H1 (cell line): ENCODE measurements at regions not wholly inside any gene's neighbourhood (a gene's known extent, or its start where the extent isn't known, plus 50 kb on each side); places are given as distances from the start of the nearest gene placed in this dataset.

Experiments used
- CTBP2 ChIP-seq: IDR thresholded peaks from 2 replicates; pipeline ENCODE4 v1.7.0; 2011; ENCODE audit warnings: borderline replicate concordance, mild to moderate bottlenecking, moderate library complexity, mixed read lengths, low read length; ENCODE audit not compliant: insufficient read depth, insufficient read length
- FOSL1 ChIP-seq: IDR thresholded peaks from 2 replicates; pipeline ENCODE4 v1.6.1; 2011; ENCODE audit warnings: mild to moderate bottlenecking, low read depth, low read length, moderate library complexity; ENCODE audit not compliant: insufficient read depth
- HDAC2 ChIP-seq, 2 experiments: fragments of 300-600 bp in 1 of 2; sonication (generic) in 1 of 2; IDR thresholded peaks; 2 replicates each; pipeline ENCODE4 v1.6.1; 2011 to 2012; ENCODE audit warnings: low read depth in 2 of 2, low read length in 2 of 2, mild to moderate bottlenecking in 2 of 2, moderate library complexity in 2 of 2, borderline replicate concordance in 1 of 2, inconsistent platforms in 1 of 2
- JUND ChIP-seq: IDR thresholded peaks from 2 replicates; pipeline ENCODE4 v1.6.1; 2011; ENCODE audit warnings: mild to moderate bottlenecking, improper control_type of control experiment, low read length
- POLR2AphosphoS5 ChIP-seq: IDR thresholded peaks from 2 replicates; pipeline ENCODE4 v1.6.1; 2011; ENCODE audit warnings: low read depth, low read length
- RBBP5 ChIP-seq: IDR thresholded peaks from 2 replicates; pipeline ENCODE4 v1.7.1; 2012; ENCODE audit warnings: low read depth, mild to moderate bottlenecking, inconsistent platforms, low read length, moderate library complexity, borderline replicate concordance
- RFX5 ChIP-seq: IDR thresholded peaks from 2 replicates; pipeline ENCODE4 v1.6.1; 2011; ENCODE audit warnings: low read depth, low read length, improper control_type of control experiment, borderline replicate concordance
- SP4 ChIP-seq: IDR thresholded peaks from 2 replicates; pipeline ENCODE4 v1.6.1; 2012; ENCODE audit warnings: low read length, inconsistent platforms
- TEAD4 ChIP-seq: IDR thresholded peaks from 2 replicates; pipeline ENCODE4 v1.6.1; 2012; ENCODE audit warnings: low read depth, low read length, inconsistent platforms, mixed read lengths
- YY1 ChIP-seq: IDR thresholded peaks from 2 replicates; pipeline ENCODE4 v1.6.1; 2011; ENCODE audit warnings: low read depth, mild to moderate bottlenecking, low read length
- TF ChIP-seq, protein P1 (sequence below): fragments of 300-600 bp; sonication (generic); IDR thresholded peaks from 2 replicates; pipeline ENCODE4 v1.7.1; 2012; ENCODE audit warnings: low read length, moderate library complexity, mild to moderate bottlenecking, inconsistent platforms; ENCODE audit not compliant: insufficient replicate concordance
- TF ChIP-seq, protein P2 (sequence below): IDR thresholded peaks from 2 replicates; pipeline ENCODE4 v1.6.1; 2011; ENCODE audit warnings: low read length, improper control_type of control experiment

DNA sequence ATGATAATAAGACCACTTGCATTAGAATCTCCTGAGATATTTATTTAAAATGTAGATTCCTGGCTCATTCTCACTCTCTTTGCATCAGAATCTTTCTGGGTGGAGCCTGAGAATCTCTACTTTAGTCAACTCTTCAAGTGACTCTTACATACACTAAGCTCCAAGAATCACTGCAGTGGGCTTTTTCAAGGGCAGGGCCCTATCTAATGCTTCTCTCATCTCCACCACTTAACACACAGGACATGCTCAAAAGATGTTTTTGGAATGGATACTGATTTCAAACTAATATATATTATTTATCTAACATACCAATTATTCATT is 68.9 kb upstream of the GAP43 start (continued):
- TF ChIP-seq, protein P1, sequence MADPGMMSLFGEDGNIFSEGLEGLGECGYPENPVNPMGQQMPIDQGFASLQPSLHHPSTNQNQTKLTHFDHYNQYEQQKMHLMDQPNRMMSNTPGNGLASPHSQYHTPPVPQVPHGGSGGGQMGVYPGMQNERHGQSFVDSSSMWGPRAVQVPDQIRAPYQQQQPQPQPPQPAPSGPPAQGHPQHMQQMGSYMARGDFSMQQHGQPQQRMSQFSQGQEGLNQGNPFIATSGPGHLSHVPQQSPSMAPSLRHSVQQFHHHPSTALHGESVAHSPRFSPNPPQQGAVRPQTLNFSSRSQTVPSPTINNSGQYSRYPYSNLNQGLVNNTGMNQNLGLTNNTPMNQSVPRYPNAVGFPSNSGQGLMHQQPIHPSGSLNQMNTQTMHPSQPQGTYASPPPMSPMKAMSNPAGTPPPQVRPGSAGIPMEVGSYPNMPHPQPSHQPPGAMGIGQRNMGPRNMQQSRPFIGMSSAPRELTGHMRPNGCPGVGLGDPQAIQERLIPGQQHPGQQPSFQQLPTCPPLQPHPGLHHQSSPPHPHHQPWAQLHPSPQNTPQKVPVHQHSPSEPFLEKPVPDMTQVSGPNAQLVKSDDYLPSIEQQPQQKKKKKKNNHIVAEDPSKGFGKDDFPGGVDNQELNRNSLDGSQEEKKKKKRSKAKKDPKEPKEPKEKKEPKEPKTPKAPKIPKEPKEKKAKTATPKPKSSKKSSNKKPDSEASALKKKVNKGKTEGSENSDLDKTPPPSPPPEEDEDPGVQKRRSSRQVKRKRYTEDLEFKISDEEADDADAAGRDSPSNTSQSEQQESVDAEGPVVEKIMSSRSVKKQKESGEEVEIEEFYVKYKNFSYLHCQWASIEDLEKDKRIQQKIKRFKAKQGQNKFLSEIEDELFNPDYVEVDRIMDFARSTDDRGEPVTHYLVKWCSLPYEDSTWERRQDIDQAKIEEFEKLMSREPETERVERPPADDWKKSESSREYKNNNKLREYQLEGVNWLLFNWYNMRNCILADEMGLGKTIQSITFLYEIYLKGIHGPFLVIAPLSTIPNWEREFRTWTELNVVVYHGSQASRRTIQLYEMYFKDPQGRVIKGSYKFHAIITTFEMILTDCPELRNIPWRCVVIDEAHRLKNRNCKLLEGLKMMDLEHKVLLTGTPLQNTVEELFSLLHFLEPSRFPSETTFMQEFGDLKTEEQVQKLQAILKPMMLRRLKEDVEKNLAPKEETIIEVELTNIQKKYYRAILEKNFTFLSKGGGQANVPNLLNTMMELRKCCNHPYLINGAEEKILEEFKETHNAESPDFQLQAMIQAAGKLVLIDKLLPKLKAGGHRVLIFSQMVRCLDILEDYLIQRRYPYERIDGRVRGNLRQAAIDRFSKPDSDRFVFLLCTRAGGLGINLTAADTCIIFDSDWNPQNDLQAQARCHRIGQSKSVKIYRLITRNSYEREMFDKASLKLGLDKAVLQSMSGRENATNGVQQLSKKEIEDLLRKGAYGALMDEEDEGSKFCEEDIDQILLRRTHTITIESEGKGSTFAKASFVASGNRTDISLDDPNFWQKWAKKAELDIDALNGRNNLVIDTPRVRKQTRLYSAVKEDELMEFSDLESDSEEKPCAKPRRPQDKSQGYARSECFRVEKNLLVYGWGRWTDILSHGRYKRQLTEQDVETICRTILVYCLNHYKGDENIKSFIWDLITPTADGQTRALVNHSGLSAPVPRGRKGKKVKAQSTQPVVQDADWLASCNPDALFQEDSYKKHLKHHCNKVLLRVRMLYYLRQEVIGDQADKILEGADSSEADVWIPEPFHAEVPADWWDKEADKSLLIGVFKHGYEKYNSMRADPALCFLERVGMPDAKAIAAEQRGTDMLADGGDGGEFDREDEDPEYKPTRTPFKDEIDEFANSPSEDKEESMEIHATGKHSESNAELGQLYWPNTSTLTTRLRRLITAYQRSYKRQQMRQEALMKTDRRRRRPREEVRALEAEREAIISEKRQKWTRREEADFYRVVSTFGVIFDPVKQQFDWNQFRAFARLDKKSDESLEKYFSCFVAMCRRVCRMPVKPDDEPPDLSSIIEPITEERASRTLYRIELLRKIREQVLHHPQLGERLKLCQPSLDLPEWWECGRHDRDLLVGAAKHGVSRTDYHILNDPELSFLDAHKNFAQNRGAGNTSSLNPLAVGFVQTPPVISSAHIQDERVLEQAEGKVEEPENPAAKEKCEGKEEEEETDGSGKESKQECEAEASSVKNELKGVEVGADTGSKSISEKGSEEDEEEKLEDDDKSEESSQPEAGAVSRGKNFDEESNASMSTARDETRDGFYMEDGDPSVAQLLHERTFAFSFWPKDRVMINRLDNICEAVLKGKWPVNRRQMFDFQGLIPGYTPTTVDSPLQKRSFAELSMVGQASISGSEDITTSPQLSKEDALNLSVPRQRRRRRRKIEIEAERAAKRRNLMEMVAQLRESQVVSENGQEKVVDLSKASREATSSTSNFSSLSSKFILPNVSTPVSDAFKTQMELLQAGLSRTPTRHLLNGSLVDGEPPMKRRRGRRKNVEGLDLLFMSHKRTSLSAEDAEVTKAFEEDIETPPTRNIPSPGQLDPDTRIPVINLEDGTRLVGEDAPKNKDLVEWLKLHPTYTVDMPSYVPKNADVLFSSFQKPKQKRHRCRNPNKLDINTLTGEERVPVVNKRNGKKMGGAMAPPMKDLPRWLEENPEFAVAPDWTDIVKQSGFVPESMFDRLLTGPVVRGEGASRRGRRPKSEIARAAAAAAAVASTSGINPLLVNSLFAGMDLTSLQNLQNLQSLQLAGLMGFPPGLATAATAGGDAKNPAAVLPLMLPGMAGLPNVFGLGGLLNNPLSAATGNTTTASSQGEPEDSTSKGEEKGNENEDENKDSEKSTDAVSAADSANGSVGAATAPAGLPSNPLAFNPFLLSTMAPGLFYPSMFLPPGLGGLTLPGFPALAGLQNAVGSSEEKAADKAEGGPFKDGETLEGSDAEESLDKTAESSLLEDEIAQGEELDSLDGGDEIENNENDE, result no peak
- TF ChIP-seq JUND (no peak), POLR2AphosphoS5 (no peak), TEAD4 (no peak), HDAC2 (IDR thresholded peaks at IDR 0.05; ENCODE audit: borderline replicate concordance in 1 of 2, low read depth in 2 of 2, low read length in 2 of 2) (no peak), RBBP5 (no peak), SP4 (no peak), FOSL1 (no peak), CTBP2 (no peak), RFX5 (no peak), YY1 (no peak)
- TF ChIP-seq, protein P2, sequence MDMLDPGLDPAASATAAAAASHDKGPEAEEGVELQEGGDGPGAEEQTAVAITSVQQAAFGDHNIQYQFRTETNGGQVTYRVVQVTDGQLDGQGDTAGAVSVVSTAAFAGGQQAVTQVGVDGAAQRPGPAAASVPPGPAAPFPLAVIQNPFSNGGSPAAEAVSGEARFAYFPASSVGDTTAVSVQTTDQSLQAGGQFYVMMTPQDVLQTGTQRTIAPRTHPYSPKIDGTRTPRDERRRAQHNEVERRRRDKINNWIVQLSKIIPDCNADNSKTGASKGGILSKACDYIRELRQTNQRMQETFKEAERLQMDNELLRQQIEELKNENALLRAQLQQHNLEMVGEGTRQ, result no peak
